Skeletal muscle tissue (tissue), 3 donors: ENCODE measurements at regions not wholly inside any gene's neighbourhood (a gene's known extent, or its start where the extent isn't known, plus 50 kb on each side); places are given as distances from the start of the nearest gene placed in this dataset.

Source experiments
- H3K27ac ChIP-seq: one replicate; pipeline ENCODE4 v1.7.0; 2013; ENCODE audit warnings: mild to moderate bottlenecking, low read depth, low read length, inconsistent platforms
- H3K27me3 ChIP-seq, 3 donors: one replicate each; pipeline ENCODE4 v1.7.0; 2013; ENCODE audit warnings: low read length in 3 of 3; ENCODE audit not compliant: control insufficient read depth in 3 of 3, insufficient read depth in 3 of 3
- H3K36me3 ChIP-seq, 3 donors: one replicate each; pipeline ENCODE4 v1.7.0; 2013; ENCODE audit warnings: low read length in 3 of 3; ENCODE audit not compliant: control insufficient read depth in 3 of 3, insufficient read depth in 3 of 3
- H3K4me1 ChIP-seq, 3 donors: one replicate each; pipeline ENCODE4 v1.7.0; 2013; ENCODE audit warnings: low read length in 3 of 3, mild to moderate bottlenecking in 3 of 3; ENCODE audit not compliant: control insufficient read depth in 3 of 3, insufficient read depth in 3 of 3
- H3K4me3 ChIP-seq, 3 donors: one replicate each; pipeline ENCODE4 v1.7.0; 2013; ENCODE audit warnings: low read length in 3 of 3
- H3K9ac ChIP-seq, 3 donors: one replicate each; pipeline ENCODE4 v1.7.0; 2013; ENCODE audit warnings: low read length in 3 of 3, mild to moderate bottlenecking in 3 of 3, moderate library complexity in 2 of 3, low read depth in 1 of 3
- H3K9me3 ChIP-seq, 3 donors: one replicate each; pipeline ENCODE4 v1.7.0; 2013; ENCODE audit warnings: low read length in 3 of 3; ENCODE audit not compliant: control insufficient read depth in 3 of 3
- donor health status: Osteomylitis.

DNA sequence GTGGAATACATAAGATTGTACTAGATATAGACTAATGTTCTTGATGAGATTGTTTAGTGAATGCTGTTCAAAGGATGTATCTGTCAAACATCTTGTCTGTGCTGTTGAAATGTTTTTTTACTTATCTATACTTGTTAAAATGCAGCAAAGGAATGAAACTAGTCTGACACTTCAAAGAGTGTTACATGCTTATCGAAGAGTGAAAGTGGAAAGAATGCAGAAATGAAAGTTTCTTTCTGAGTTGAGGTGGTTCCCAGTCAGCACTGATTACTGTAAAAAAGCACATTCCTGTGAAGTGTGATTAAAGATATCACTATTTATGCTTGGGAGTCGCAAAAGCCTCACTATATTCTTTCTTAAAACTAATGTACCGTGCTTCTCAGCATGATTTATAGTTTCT, 1225.2 kb downstream of the NCAM2 start:
- Histone ChIP-seq H3K4me1 (no peaks in the 10 kb centered on the region), H3K27me3 (no peaks in the 10 kb centered on the region), H3K9ac (no peak overlapping the region), H3K36me3 (no peaks in the 10 kb centered on the region), H3K27ac (no peak overlapping the region), H3K4me3 (no peak overlapping the region), H3K9me3 (no peaks in the 10 kb centered on the region)

DNA sequence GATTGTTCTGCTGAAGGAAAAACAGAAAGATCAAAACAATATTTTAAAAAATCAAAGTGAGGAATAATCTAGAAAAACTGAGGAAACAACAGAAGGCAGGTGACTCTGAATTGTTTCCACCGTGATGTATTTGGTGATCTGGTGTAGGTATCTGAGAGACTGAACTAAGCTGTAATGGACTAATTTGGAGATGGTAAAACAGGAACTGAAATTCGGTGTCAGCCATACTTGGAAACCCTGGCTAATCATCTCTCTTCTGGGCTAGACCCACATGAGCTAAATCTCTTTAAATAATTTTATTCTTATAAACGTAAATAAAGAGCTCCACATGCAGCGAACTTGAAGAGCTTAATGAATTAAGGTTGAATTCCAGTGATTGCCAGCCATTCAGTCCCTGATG, 1226.1 kb downstream of the NCAM2 start:
- H3K9ac ChIP-seq: no peak overlapping the region
- H3K27me3 ChIP-seq: no peaks in the 10 kb centered on the region
- no peaks in the 10 kb centered on the region for H3K4me1 ChIP-seq
- no peaks in the 10 kb centered on the region for H3K9me3 ChIP-seq
- no peak overlapping the region for H3K4me3 ChIP-seq
- no peak overlapping the region for H3K27ac ChIP-seq
- no peaks in the 10 kb centered on the region for H3K36me3 ChIP-seq

DNA sequence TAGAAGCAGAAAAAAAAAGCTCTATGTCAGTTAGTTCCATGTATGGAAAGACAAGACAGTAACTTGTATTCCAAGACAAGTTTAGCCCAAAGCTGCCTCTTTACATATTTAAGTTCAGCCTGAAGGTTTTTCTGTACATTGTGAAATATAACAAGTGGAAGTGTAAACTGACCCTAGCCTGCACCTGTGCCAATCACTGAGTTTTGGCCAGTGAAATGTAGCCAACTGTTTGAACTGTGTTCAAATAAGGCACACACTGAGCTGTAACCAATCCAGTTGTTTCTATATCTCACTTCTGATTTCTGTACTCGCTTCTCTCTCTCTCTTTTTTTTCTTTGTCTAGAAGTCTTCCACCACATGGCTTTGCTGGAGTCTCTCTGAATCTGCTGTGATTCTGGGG, 1227.1 kb downstream of the NCAM2 start:
- Histone ChIP-seq H3K9ac (no peak overlapping the region), H3K27ac (no peak overlapping the region), H3K36me3 (no peaks in the 10 kb centered on the region), H3K9me3 (no peaks in the 10 kb centered on the region), H3K4me1 (no peaks in the 10 kb centered on the region), H3K4me3 (no peak overlapping the region), H3K27me3 (no peaks in the 10 kb centered on the region)

DNA sequence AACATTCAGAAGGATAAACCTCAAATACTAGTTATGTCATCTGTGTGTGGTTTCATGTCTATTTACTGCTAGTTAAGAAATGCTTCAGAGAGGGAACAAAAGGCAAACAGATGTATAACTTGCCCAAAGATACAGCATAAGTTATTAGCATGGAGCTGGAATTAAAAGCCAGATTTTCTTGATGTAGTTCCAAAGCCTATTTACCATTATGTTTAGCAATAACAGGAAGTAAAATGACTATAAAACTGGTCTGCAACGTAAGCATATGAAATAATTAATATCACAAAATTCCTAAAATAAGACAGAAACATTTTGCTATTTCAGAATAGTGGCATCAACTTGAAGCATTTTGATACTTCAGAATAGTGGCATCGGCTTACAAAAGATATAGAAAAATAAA, 1232.8 kb downstream of the NCAM2 start:
- no peak overlapping the region for H3K9ac ChIP-seq
- no peaks in the 10 kb centered on the region for H3K27me3 ChIP-seq
- no peaks in the 10 kb centered on the region for H3K9me3 ChIP-seq
- no peak overlapping the region for H3K4me3 ChIP-seq
- no peaks in the 10 kb centered on the region for H3K4me1 ChIP-seq
- H3K27ac ChIP-seq: no peak overlapping the region
- H3K36me3 ChIP-seq: no peaks in the 10 kb centered on the region

DNA sequence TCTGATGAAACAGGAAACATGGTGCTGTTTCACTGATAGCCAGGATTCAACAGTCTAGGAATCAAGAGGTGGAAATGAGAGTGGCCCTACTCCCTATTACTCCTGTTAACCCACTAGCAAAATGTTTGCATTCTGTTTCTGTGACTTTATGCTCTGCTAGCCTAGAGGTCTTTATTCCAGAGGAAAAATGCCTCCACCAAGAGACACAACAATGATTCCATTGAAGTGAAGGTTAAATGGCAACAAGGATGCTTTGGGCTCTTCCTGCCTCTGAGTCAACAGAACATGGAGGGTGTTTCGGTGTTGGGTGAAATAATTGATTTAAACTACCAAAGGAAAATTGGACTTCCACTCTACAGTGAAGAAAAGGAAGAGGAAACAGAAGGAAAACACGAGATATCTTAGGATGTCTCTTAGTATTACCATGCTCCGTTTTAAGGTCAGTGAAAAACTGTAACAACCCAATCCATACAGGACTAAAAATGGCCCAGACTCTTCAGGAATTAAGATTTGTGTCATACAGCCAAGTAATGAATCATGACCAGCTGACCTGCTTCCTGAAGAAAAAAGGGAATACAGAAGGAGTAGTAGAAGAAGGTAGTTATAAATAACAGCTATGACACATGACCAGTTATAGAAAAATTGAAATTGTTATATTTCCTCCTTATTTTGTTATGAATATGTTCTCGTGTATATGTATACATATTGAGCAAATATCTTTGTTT, 1237.8 kb downstream of the NCAM2 start:
- H3K27ac ChIP-seq: no peak overlapping the region
- no peak overlapping the region for H3K9ac ChIP-seq
- no peak overlapping the region for H3K4me3 ChIP-seq
- no peaks in the 10 kb centered on the region for H3K27me3 ChIP-seq
- H3K9me3 ChIP-seq: no peaks in the 10 kb centered on the region
- no peaks in the 10 kb centered on the region for H3K4me1 ChIP-seq
- H3K36me3 ChIP-seq: no peaks in the 10 kb centered on the region

DNA sequence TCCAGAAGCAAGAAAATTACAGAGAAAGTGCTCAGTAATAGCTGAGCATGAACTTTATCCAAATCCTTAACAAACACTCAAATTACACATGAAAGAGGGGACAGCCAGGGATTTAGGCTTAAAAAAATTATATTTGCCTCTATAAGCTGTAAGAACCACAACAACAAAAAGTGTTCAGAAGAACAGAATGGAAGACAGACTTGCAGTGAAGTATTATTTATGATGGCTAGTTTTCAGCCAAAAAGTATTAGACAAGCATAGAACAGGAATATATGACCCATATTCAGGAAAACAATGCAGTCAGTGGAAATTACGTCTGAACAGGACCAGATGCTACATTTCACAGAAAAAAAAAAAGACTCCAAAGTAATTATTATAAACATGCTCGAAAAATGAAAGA, 1246.3 kb downstream of the NCAM2 start:
- no peaks in the 10 kb centered on the region for H3K9me3 ChIP-seq
- H3K9ac ChIP-seq: no peak overlapping the region
- no peaks in the 10 kb centered on the region for H3K36me3 ChIP-seq
- no peak overlapping the region for H3K4me3 ChIP-seq
- no peaks in the 10 kb centered on the region for H3K4me1 ChIP-seq
- H3K27me3 ChIP-seq: no peaks in the 10 kb centered on the region
- H3K27ac ChIP-seq: no peak overlapping the region

DNA sequence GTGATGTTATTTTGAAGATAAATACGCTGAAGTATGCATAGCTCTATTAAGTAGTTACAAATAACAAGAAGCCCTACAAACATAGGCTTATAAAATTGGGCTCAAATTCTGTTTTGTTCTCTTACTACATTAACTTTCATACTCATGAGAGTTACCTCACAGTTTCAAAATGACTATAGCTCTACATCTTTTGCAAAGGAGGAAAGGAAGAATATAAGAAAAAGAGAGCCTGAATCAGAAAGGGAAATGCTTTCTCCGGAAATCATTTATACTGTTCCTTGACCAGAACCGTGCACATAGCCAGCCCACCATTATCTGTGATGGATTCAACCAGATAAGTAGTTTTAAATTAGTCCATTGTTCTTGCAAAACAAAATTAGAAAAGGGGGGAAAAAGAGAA, 1252.1 kb downstream of the NCAM2 start:
- Histone ChIP-seq H3K27ac (no peak overlapping the region), H3K27me3 (no peaks in the 10 kb centered on the region), H3K9me3 (no peaks in the 10 kb centered on the region), H3K4me1 (no peaks in the 10 kb centered on the region), H3K36me3 (no peaks in the 10 kb centered on the region), H3K9ac (no peak overlapping the region), H3K4me3 (no peak overlapping the region)

DNA sequence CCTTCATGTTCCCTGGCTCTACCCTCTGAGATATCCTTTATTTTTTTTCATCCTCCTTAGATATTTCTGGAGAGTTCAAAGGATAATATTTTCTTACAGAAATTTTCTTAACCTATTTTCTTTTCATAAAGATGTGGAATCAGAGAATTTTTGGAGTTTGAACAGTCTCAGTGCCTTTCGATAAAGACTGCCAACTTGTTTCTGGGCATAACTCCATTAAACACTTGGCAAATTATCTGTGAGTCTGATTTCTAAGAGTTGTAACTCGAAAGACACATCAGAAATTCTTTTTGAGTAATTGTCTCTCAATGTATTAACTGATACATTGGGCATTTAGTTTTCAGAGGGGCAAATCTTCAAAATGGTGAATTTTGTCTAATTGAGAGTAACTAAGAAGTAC, 1255.6 kb downstream of the NCAM2 start:
- H3K27me3 ChIP-seq: no peaks in the 10 kb centered on the region
- no peak overlapping the region for H3K9ac ChIP-seq
- no peaks in the 10 kb centered on the region for H3K4me1 ChIP-seq
- no peak overlapping the region for H3K4me3 ChIP-seq
- no peaks in the 10 kb centered on the region for H3K36me3 ChIP-seq
- no peaks in the 10 kb centered on the region for H3K9me3 ChIP-seq
- no peak overlapping the region for H3K27ac ChIP-seq

DNA sequence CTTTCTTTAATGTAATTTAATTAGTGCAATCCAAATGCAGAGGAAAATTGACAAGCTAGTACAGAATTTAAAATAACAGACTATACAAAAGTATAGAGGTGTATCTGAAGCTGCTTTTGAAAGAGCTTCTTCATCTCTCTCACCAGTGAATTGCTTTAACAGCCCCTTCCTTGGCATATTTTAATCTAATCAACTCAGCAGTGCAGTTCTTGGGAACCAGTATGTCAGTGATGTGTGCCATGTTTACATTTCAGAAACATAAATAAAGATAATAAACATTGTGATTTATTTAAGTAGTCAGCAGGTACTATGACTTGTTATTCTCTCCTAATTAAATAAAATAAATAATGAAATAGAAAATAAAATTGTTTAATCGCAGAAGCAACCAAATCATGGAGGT, 1260.6 kb downstream of the NCAM2 start:
- H3K27ac ChIP-seq: no peak overlapping the region
- no peaks in the 10 kb centered on the region for H3K27me3 ChIP-seq
- no peaks in the 10 kb centered on the region for H3K9me3 ChIP-seq
- H3K4me3 ChIP-seq: no peak overlapping the region
- no peaks in the 10 kb centered on the region for H3K36me3 ChIP-seq
- H3K9ac ChIP-seq: no peak overlapping the region
- no peaks in the 10 kb centered on the region for H3K4me1 ChIP-seq

DNA sequence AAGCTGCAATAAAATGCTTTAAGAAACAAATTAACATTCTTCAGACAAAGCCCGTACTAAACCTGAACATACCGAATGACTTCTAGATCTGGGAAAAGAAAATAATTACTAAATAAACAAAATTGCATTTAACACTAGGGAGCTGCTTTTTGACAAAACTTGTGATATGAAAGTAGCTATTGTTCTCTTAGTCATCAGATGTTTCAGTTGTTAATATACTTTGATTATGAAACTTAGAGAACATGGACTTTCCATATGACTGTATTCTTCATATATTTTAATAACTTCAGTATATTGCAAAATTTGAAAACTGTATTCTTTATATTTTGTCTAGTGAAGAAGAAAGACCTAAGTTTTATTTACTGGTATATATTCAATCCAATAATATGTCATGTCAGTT, 1262.1 kb downstream of the NCAM2 start:
- no peak overlapping the region for H3K4me3 ChIP-seq
- H3K36me3 ChIP-seq: no peaks in the 10 kb centered on the region
- no peaks in the 10 kb centered on the region for H3K4me1 ChIP-seq
- H3K9ac ChIP-seq: no peak overlapping the region
- H3K9me3 ChIP-seq: no peaks in the 10 kb centered on the region
- H3K27ac ChIP-seq: no peak overlapping the region
- no peaks in the 10 kb centered on the region for H3K27me3 ChIP-seq

DNA sequence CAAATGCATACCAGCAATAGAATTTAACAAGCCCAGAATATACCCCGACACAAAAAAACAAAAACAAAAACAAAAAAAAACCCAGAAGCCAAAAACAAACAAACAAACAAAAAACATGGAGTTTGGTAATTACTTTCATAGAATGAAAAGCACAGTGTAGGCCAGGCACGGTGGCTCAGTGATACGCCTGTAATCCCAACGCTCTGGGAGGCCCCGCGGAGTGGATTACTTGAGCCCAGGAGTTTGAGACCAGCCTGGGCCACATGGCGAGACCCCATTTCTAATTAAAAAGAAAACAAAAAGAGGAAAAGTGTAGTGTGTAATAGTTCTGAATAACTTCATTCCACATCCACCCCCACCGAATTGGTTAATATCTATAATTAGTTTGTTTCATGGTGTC, 1265.7 kb downstream of the NCAM2 start:
- H3K4me1 ChIP-seq: no peaks in the 10 kb centered on the region
- no peaks in the 10 kb centered on the region for H3K36me3 ChIP-seq
- H3K27me3 ChIP-seq: no peaks in the 10 kb centered on the region
- H3K9me3 ChIP-seq: no peaks in the 10 kb centered on the region
- H3K9ac ChIP-seq: no peak overlapping the region
- no peak overlapping the region for H3K4me3 ChIP-seq
- H3K27ac ChIP-seq: no peak overlapping the region
